HCT116 (cell line): ENCODE measurements at regions not wholly inside any gene's neighbourhood (a gene's known extent, or its start where the extent isn't known, plus 50 kb on each side); places are given as distances from the start of the nearest gene placed in this dataset.
A peak's percentile ranks its signal among the peaks of the same experiment; 100 is the strongest.
"Not testable (repeated sequence)": the region's sequence is repeated elsewhere in the genome, so short reads cannot be mapped to it uniquely, and the experiment has no call there.

ENCODE experiments used
- ATAC-seq: fragments of 200-7000 bp; cut with Tn5 transposase; 2 replicates; pipeline ENCODE4 v1.9.1; 2020; ENCODE audit warnings: mild to moderate bottlenecking, moderate library complexity
- BruUV-seq: library from RNA; stranded (reverse); fragments of 400-500 nt; replicated peaks from 2 replicates; lab custom pipeline; 2021; lab: Mats Ljungman, UMichigan
- CTCF ChIA-PET: fragments of 300-600 bp; sonication (Branson Sonifier 250); formaldehyde crosslinking; loops from one replicate; lab custom pipeline; 2021; ENCODE audit warnings: antibody characterized with exemption; lab: Charles Lee
- POLR2A ChIA-PET: fragments of 300-600, 350-600 bp; sonication (Branson Sonifier 250); formaldehyde crosslinking; loops from one replicate; lab custom pipeline; 2021; ENCODE audit warnings: antibody characterized with exemption; lab: Charles Lee
- RAD21 ChIA-PET, 2 experiments: fragments of 300-600 bp; sonication (Branson Sonifier 250); formaldehyde crosslinking; loops; one replicate each; lab custom pipeline; 2023; ENCODE audit warnings: low total read pairs in 2 of 2; ENCODE audit not compliant: uncharacterized antibody in 2 of 2, unreplicated experiment in 2 of 2, low non-redundant PET in 1 of 2; lab: Charles Lee
- DNase-seq: peaks from one replicate; pipeline ENCODE4 v3.0.0-alpha.2; 2010; ENCODE audit warnings: low read depth, low spot score
- H2AFZ ChIP-seq: fragments of 200-600 bp; shearing (Covaris generic), sonication (generic); 2 replicates; pipeline ENCODE4 v1.6.1; 2017; ENCODE audit warnings: low read depth, mixed run types, mixed read lengths, antibody characterized with exemption, low read length; ENCODE audit not compliant: poor library complexity, severe bottlenecking
- H3K27ac ChIP-seq: 2 replicates; pipeline ENCODE4 v1.5.1; 2012; ENCODE audit warnings: low read depth, low read length
- H3K27me3 ChIP-seq: fragments of 200-600 bp; sonication (generic); 2 replicates; pipeline ENCODE4 v1.6.1; 2016; ENCODE audit warnings: mixed run types, low read length, mixed read lengths; ENCODE audit not compliant: insufficient read depth
- H3K36me3 ChIP-seq, 2 experiments: fragments of 200-500 bp in 1 of 2; fragments of 200-600 bp in 1 of 2; sonication (Bioruptor generic) in 1 of 2; sonication (generic) in 1 of 2; 2 replicates each; pipeline versions ENCODE4 v1.5.1 to v1.6.1; 2014 to 2016; ENCODE audit warnings: low read length in 2 of 2, inconsistent platforms in 1 of 2, mixed read lengths in 1 of 2, mixed run types in 1 of 2; ENCODE audit not compliant: insufficient read depth in 2 of 2, control insufficient read depth in 1 of 2
- H3K4me1 ChIP-seq, 2 experiments: fragments of 200-600 bp in 1 of 2; sonication (generic) in 1 of 2; 2 replicates each; pipeline versions ENCODE4 v1.5.1 to v1.6.1; 2012 to 2017; ENCODE audit warnings: low read length in 2 of 2, inconsistent platforms in 1 of 2, mild to moderate bottlenecking in 1 of 2, mixed read lengths in 1 of 2, mixed run types in 1 of 2, moderate library complexity in 1 of 2; ENCODE audit not compliant: insufficient read depth in 2 of 2, control insufficient read depth in 1 of 2
- H3K4me2 ChIP-seq: fragments of 200-600 bp; sonication (generic); 2 replicates; pipeline ENCODE4 v1.6.1; 2017; ENCODE audit warnings: mixed run types, low read length, mixed read lengths
- H3K4me3 ChIP-seq, 2 experiments: fragments of 200-600 bp in 1 of 2; sonication (generic) in 1 of 2; replicated peaks in 1 of 2; 2 replicates each; pipeline ENCODE4 v1.5.1; 2011 to 2016; ENCODE audit warnings: low read length in 2 of 2, control low read depth in 1 of 2, low read depth in 1 of 2, mild to moderate bottlenecking in 1 of 2, mixed read lengths in 1 of 2, mixed run types in 1 of 2
- H3K79me2 ChIP-seq: fragments of 200-600 bp; sonication (generic); 2 replicates; pipeline ENCODE4 v1.6.1; 2017; ENCODE audit warnings: mild to moderate bottlenecking, mixed run types, low read length, moderate library complexity, mixed read lengths; ENCODE audit not compliant: insufficient read depth
- H3K9ac ChIP-seq: fragments of 200-600 bp; sonication (generic); 2 replicates; pipeline ENCODE4 v1.6.1; 2016; ENCODE audit warnings: low read length, mixed read lengths
- H3K9me2 ChIP-seq: fragments of 200-600 bp; sonication (generic), shearing (Covaris generic); 2 replicates; pipeline ENCODE4 v1.6.1; 2017; ENCODE audit warnings: mixed run types, mild to moderate bottlenecking, moderate library complexity; ENCODE audit not compliant: insufficient read depth
- H3K9me3 ChIP-seq, 2 experiments: fragments of 200-500 bp in 1 of 2; fragments of 200-600 bp in 1 of 2; sonication (Bioruptor generic) in 1 of 2; sonication (generic) in 1 of 2; 2 replicates each; pipeline ENCODE4 v1.6.1; 2014 to 2017; ENCODE audit warnings: low read length in 2 of 2, mixed read lengths in 2 of 2, inconsistent platforms in 1 of 2, low read depth in 1 of 2, mild to moderate bottlenecking in 1 of 2, mixed run types in 1 of 2, moderate library complexity in 1 of 2; ENCODE audit not compliant: control insufficient read depth in 1 of 2, insufficient read depth in 1 of 2
- H4K20me1 ChIP-seq: fragments of 200-600 bp; sonication (generic), shearing (Covaris generic); 2 replicates; pipeline ENCODE4 v1.6.1; 2017; ENCODE audit warnings: mixed run types, mild to moderate bottlenecking, moderate library complexity; ENCODE audit not compliant: insufficient read depth
- EGR1 ChIP-seq: IDR thresholded peaks from 2 replicates; pipeline ENCODE4 v1.6.1; 2012; ENCODE audit warnings: low read depth
- MAX ChIP-seq: IDR thresholded peaks from 2 replicates; pipeline ENCODE4 v1.6.1; 2012
- POLR2A ChIP-seq: IDR thresholded peaks from 2 replicates; pipeline ENCODE4 v1.7.0; 2011; ENCODE audit warnings: borderline replicate concordance; ENCODE audit not compliant: insufficient read depth, insufficient read length; ENCODE audit errors: extremely low read depth
- POLR2AphosphoS5 ChIP-seq: IDR thresholded peaks from 2 replicates; pipeline ENCODE4 v1.6.1; 2011; ENCODE audit warnings: mild to moderate bottlenecking, low read depth, low read length, moderate library complexity
- RAD21 ChIP-seq: IDR thresholded peaks from 2 replicates; pipeline ENCODE4 v1.6.1; 2012; ENCODE audit warnings: low read depth, mild to moderate bottlenecking
- SP1 ChIP-seq: IDR thresholded peaks from 2 replicates; pipeline ENCODE4 v1.6.1; 2012; ENCODE audit warnings: low read depth
- YY1 ChIP-seq: IDR thresholded peaks from 2 replicates; pipeline ENCODE4 v1.6.1; 2011; ENCODE audit warnings: low read length, low read depth, moderate library complexity, mild to moderate bottlenecking; ENCODE audit not compliant: insufficient replicate concordance; ENCODE audit errors: extremely low read depth
- ZBTB33 ChIP-seq: IDR thresholded peaks from 2 replicates; pipeline ENCODE4 v1.6.1; 2011; ENCODE audit warnings: mild to moderate bottlenecking, low read length, moderate library complexity; ENCODE audit not compliant: insufficient replicate concordance; ENCODE audit errors: extremely low read depth
- ZFX ChIP-seq: fragments of 450-650 bp; IDR thresholded peaks from 2 replicates; pipeline ENCODE4 v1.6.1; 2017
- intact Hi-C: fragments of 100-400 bp; cut with micrococcal nuclease; formaldehyde crosslinking; loops from 2 replicates; pipeline ENCODE4 v1.10.0; 2022

GRCh38 chr2:105997711-105998110 is 196.4 kb downstream of the UXS1 start:
- RAD21 ChIA-PET, result no interaction called here
- Histone ChIP-seq H3K27ac (no peak overlapping the region), H3K27me3 (no peaks in the 10 kb centered on the region), H3K9me2 (no peaks in the 10 kb centered on the region), H3K4me2 (no peak overlapping the region), H3K79me2 (no peaks in the 10 kb centered on the region), H3K4me3 (no peak overlapping the region), H4K20me1 (no peaks in the 10 kb centered on the region), H3K36me3 (no peaks in the 10 kb centered on the region), H3K9ac (no peak overlapping the region), H3K9me3 (peaks cover 0 to 15% of the 10 kb centered on the region in 2 experiments; a peak in 2 of 4 replicates), H2AFZ (no peak overlapping the region), H3K4me1 (no peaks in the 10 kb centered on the region)
- ATAC-seq (no peak), DNase-seq (no peak)
- intact Hi-C loops, result no loop called here
- CTCF ChIA-PET, result no interaction called here
- no peak for TF ChIP-seq ZBTB33
- no peak for TF ChIP-seq MAX
- TF ChIP-seq EGR1, result no peak
- TF ChIP-seq POLR2A, result no peak
- TF ChIP-seq YY1, result no peak
- TF ChIP-seq POLR2AphosphoS5, result no peak
- no peak for TF ChIP-seq SP1
- POLR2A ChIA-PET, result no interaction called here
- BruUV-seq, result no TSS peak

- ATAC-seq, result no peak
- intact Hi-C loops, result no loop called here
Observed at GRCh38 chr2:105990624-105991023, 203.5 kb downstream of the UXS1 start.

GRCh38 chr2:105989803-105990202 is 204.3 kb downstream of the UXS1 start:
- CTCF ChIA-PET, H3K27ac ChIP-seq, H3K9ac ChIP-seq, H3K4me3 ChIP-seq, POLR2A ChIA-PET, H3K36me3 ChIP-seq, ATAC-seq, RAD21 ChIA-PET, H3K4me2 ChIP-seq, H3K4me1 ChIP-seq, H2AFZ ChIP-seq, intact Hi-C loops, BruUV-seq, H3K9me2 ChIP-seq, H3K27me3 ChIP-seq, DNase-seq, H3K79me2 ChIP-seq, H4K20me1 ChIP-seq: not testable (repeated sequence)
- peaks cover 5 to 12% of the 10 kb centered on the region in 2 experiments; a peak in 1 of 4 replicates for H3K9me3 ChIP-seq

More at GRCh38 chr2:105990624-105991023, 203.5 kb downstream of the UXS1 start:
- Histone ChIP-seq H3K79me2 (no peaks in the 10 kb centered on the region), H3K27ac (no peak overlapping the region), H3K9me2 (no peaks in the 10 kb centered on the region), H3K4me1 (no peaks in the 10 kb centered on the region), H4K20me1 (no peaks in the 10 kb centered on the region), H2AFZ (no peak overlapping the region), H3K9me3 (peaks cover 5 to 15% of the 10 kb centered on the region in 2 experiments; a peak in 2 of 4 replicates), H3K9ac (no peak overlapping the region), H3K4me3 (no peak overlapping the region), H3K27me3 (no peaks in the 10 kb centered on the region), H3K4me2 (no peak overlapping the region), H3K36me3 (no peaks in the 10 kb centered on the region)
- POLR2A ChIA-PET, result no interaction called here
- no peak for DNase-seq
- CTCF ChIA-PET, result no interaction called here
- no peak for TF ChIP-seq ZFX
- TF ChIP-seq RAD21, result 0 out of 2 replicates have a peak, but pooled peaks have one; percentile 9
- no TSS peak for BruUV-seq
- RAD21 ChIA-PET, result no interaction called here
